Esophagus muscularis mucosa (tissue), 3 donors: ENCODE measurements at regions not wholly inside any gene's neighbourhood (a gene's known extent, or its start where the extent isn't known, plus 50 kb on each side); places are given as distances from the start of the nearest gene placed in this dataset.
"Not testable (repeated sequence)": the region's sequence is repeated elsewhere in the genome, so short reads cannot be mapped to it uniquely, and the experiment has no call there.

ENCODE experiments used
- CTCF ChIP-seq, 3 experiments: fragments of 200-600 bp in 2 of 3; fragments of 450-650 bp in 1 of 3; sonication (generic) in 2 of 3; IDR thresholded peaks; one replicate each; pipeline ENCODE4 v1.5.1; 2017 to 2019; ENCODE audit warnings: antibody characterized with exemption in 3 of 3, mild to moderate bottlenecking in 2 of 3, moderate library complexity in 1 of 3
- EP300 ChIP-seq: sonication (generic); formaldehyde crosslinking; IDR thresholded peaks from one replicate; pipeline ENCODE4 v1.6.1; 2017; ENCODE audit warnings: antibody characterized with exemption

- TF ChIP-seq EP300; CTCF (IDR thresholded peaks at IDR 0.05): not testable (repeated sequence)
Measured at GRCh38 chr4:8985786-8986185, 114.1 kb upstream of the HMX1 start.
